Tibial nerve (tissue), 4 donors: ENCODE measurements at regions not wholly inside any gene's neighbourhood (a gene's known extent, or its start where the extent isn't known, plus 50 kb on each side); places are given as distances from the start of the nearest gene placed in this dataset.

Experiments
- DNase-seq, 2 donors: peaks; one replicate each; pipeline ENCODE4 v3.0.0-alpha.2; 2019; ENCODE audit warnings: low spot score in 2 of 2
- H3K27ac ChIP-seq, 4 donors: fragments of 200-600 bp; sonication (generic) in 3 of 4; one replicate each; pipeline ENCODE4 v1.5.1; 2017 to 2019; ENCODE audit warnings: mild to moderate bottlenecking in 1 of 4
- H3K27me3 ChIP-seq, 2 donors: fragments of 200-600 bp; sonication (generic) in 1 of 2; one replicate each; pipeline versions ENCODE4 v1.5.1 to v1.6.0; 2017 to 2019
- H3K36me3 ChIP-seq, 3 donors: fragments of 200-600 bp; sonication (generic); one replicate each; pipeline ENCODE4 v1.5.1; 2018 to 2019
- H3K4me1 ChIP-seq, 4 donors: fragments of 200-600 bp; sonication (generic) in 3 of 4; one replicate each; pipeline ENCODE4 v1.5.1; 2017 to 2019
- H3K4me3 ChIP-seq, 4 donors: fragments of 200-600 bp; sonication (generic) in 3 of 4; one replicate each; pipeline ENCODE4 v1.5.1; 2017 to 2019; ENCODE audit warnings: mild to moderate bottlenecking in 1 of 4, moderate library complexity in 1 of 4
- H3K9me3 ChIP-seq, 4 donors: fragments of 200-600 bp; sonication (generic) in 3 of 4; one replicate each; pipeline ENCODE4 v1.5.1; 2017 to 2019
- EP300 ChIP-seq, 2 donors: sonication (generic); formaldehyde crosslinking; IDR thresholded peaks; one replicate each; pipeline ENCODE4 v1.6.1; 2017; ENCODE audit warnings: antibody characterized with exemption in 2 of 2, mild to moderate bottlenecking in 1 of 2
- POLR2A ChIP-seq, 2 donors: fragments of 450-650 bp; IDR thresholded peaks; one replicate each; pipeline ENCODE4 v1.6.1; 2017; ENCODE audit warnings: antibody characterized with exemption in 2 of 2, mild to moderate bottlenecking in 2 of 2, moderate library complexity in 2 of 2
- WGBS, 2 donors: methylation state at CpG; one replicate each; pipeline ENCODE4 v1.1.5; 2018; 5-methylcytosine and 5-hydroxymethylcytosine counted together
- TF ChIP-seq, protein P1 (sequence below), 5 experiments: fragments of 200-600 bp in 3 of 5; fragments of 450-650 bp in 2 of 5; sonication (generic) in 3 of 5; IDR thresholded peaks; one replicate each; pipeline ENCODE4 v1.5.1; 2016 to 2019; ENCODE audit warnings: antibody characterized with exemption in 5 of 5, mild to moderate bottlenecking in 3 of 5, moderate library complexity in 2 of 5

- Histone ChIP-seq H3K36me3 (no peaks in the 10 kb centered on the region), H3K4me1 (no peaks in the 10 kb centered on the region), H3K4me3 (no peak overlapping the region), H3K27me3 (no peaks in the 10 kb centered on the region), H3K27ac (no peak overlapping the region), H3K9me3 (peaks cover 0 to 4% (median 1%) of the 10 kb centered on the region in 4 donors)
- no peak for DNase-seq
- 88 to 93% methylated on average over 2 of the region's 2 CpGs for WGBS, 2 donors
- no peak for TF ChIP-seq POLR2A (IDR thresholded peaks at IDR 0.05)
- TF ChIP-seq, protein P1, sequence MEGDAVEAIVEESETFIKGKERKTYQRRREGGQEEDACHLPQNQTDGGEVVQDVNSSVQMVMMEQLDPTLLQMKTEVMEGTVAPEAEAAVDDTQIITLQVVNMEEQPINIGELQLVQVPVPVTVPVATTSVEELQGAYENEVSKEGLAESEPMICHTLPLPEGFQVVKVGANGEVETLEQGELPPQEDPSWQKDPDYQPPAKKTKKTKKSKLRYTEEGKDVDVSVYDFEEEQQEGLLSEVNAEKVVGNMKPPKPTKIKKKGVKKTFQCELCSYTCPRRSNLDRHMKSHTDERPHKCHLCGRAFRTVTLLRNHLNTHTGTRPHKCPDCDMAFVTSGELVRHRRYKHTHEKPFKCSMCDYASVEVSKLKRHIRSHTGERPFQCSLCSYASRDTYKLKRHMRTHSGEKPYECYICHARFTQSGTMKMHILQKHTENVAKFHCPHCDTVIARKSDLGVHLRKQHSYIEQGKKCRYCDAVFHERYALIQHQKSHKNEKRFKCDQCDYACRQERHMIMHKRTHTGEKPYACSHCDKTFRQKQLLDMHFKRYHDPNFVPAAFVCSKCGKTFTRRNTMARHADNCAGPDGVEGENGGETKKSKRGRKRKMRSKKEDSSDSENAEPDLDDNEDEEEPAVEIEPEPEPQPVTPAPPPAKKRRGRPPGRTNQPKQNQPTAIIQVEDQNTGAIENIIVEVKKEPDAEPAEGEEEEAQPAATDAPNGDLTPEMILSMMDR (IDR thresholded peaks at IDR 0.05) = no peak
- no peak for TF ChIP-seq EP300 (IDR thresholded peaks at IDR 0.05)
Observed at GRCh38 chr2:189363559-189363958, 77.7 kb upstream of the WDR75 start.

DNA sequence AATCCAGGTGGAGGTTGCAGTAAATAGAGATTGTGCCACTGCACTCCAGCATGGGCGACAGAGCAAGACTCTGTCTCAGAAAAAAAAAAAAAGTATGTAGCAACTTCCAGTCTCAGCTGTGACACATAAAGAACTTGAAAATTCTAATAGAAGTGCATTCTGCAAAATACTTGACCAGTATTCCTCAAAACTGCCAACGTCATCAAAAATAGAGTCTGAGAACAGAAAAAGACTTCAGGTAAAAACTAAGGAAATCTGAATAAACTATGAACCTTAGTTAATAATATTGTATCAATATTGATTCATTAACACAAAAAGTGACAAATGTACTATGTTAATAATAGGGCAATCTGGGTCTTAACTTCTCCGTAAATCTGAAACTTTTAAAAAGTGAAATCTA lies 76.7 kb upstream of the WDR75 start:
- Histone ChIP-seq H3K27ac (no peak overlapping the region), H3K4me1 (no peaks in the 10 kb centered on the region), H3K9me3 (peaks cover 0 to 4% (median 1%) of the 10 kb centered on the region in 4 donors), H3K27me3 (no peaks in the 10 kb centered on the region), H3K4me3 (no peak overlapping the region), H3K36me3 (no peaks in the 10 kb centered on the region)
- WGBS, 2 donors = 95 to 100% methylated on average over 3 of the region's 3 CpGs
- TF ChIP-seq POLR2A (IDR thresholded peaks at IDR 0.05) (no peak), EP300 (IDR thresholded peaks at IDR 0.05) (no peak)
- TF ChIP-seq, protein P1 (IDR thresholded peaks at IDR 0.05) = no peak
- DNase-seq = no peak

DNA sequence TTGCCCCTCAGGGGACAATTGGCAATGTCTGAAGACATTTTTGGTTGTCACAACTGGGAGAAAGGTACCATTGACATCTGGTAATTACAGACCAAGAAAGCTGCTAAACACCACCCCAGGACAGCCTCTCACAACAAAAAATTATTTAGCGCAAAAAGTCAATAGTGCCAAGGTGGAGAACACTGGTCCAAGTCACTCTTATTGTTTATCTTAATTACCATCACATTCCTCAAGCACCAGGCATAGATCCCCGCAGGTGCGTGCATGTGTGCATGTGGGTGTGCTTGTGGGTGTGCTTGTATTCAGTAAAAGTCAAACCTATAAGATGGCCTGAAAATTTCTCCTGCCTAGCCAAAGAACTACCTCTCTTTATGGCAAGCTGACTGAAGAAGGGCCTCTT lies 74.9 kb upstream of the WDR75 start:
- no peak for TF ChIP-seq POLR2A (IDR thresholded peaks at IDR 0.05)
- no peak for TF ChIP-seq EP300 (IDR thresholded peaks at IDR 0.05)
- TF ChIP-seq, protein P1 (IDR thresholded peaks at IDR 0.05) = no peak
- Histone ChIP-seq H3K9me3 (peaks cover 0 to 2% (median under 1%) of the 10 kb centered on the region in 4 donors), H3K27me3 (no peaks in the 10 kb centered on the region), H3K36me3 (no peaks in the 10 kb centered on the region), H3K27ac (no peak overlapping the region), H3K4me3 (no peak overlapping the region), H3K4me1 (no peaks in the 10 kb centered on the region)
- WGBS, 2 donors = 95 to 97% methylated on average over 3 of the region's 3 CpGs
- no peak for DNase-seq

- Histone ChIP-seq H3K27me3 (no peaks in the 10 kb centered on the region), H3K4me1 (no peaks in the 10 kb centered on the region), H3K36me3 (no peaks in the 10 kb centered on the region), H3K4me3 (no peak overlapping the region), H3K27ac (no peak overlapping the region), H3K9me3 (peaks cover 0 to 7% (median 0%) of the 10 kb centered on the region in 4 donors)
- DNase-seq = no peak
- TF ChIP-seq, protein P1 (IDR thresholded peaks at IDR 0.05) = no peak
- TF ChIP-seq EP300 (IDR thresholded peaks at IDR 0.05) (no peak), POLR2A (IDR thresholded peaks at IDR 0.05) (no peak)
- WGBS, 2 donors = 79 to 82% methylated on average over 2 of the region's 2 CpGs
Observed at GRCh38 chr2:189367343-189367742, 73.9 kb upstream of the WDR75 start.

- Histone ChIP-seq H3K9me3 (peaks cover 0 to 7% (median 0%) of the 10 kb centered on the region in 4 donors), H3K4me3 (no peak overlapping the region), H3K27me3 (no peaks in the 10 kb centered on the region), H3K27ac (no peak overlapping the region), H3K36me3 (no peaks in the 10 kb centered on the region), H3K4me1 (no peaks in the 10 kb centered on the region)
- WGBS, 2 donors = 43 to 48% methylated on average over 3 of the region's 3 CpGs
- no peak for DNase-seq
- TF ChIP-seq, protein P1 (IDR thresholded peaks at IDR 0.05) = no peak
- peak in 1 of 2 donors; percentile 16 for TF ChIP-seq EP300 (IDR thresholded peaks at IDR 0.05)
Observed at GRCh38 chr2:189369566-189369965, 71.7 kb upstream of the WDR75 start.
